Testis (tissue), 2 donors: ENCODE measurements at regions not wholly inside any gene's neighbourhood (a gene's known extent, or its start where the extent isn't known, plus 50 kb on each side); places are given as distances from the start of the nearest gene placed in this dataset.

Experiments used
- DNase-seq: peaks from one replicate; pipeline ENCODE4 v3.0.0-alpha.2; 2019
- H3K27ac ChIP-seq, 2 donors: fragments of 200-600 bp; sonication (generic); one replicate each; pipeline ENCODE4 v1.5.1; 2019
- H3K27me3 ChIP-seq: fragments of 200-600 bp; sonication (generic); one replicate; pipeline ENCODE4 v1.5.1; 2019
- H3K36me3 ChIP-seq: fragments of 200-600 bp; sonication (generic); one replicate; pipeline ENCODE4 v1.5.1; 2017; ENCODE audit warnings: low read depth; ENCODE audit errors: missing control alignments
- H3K4me1 ChIP-seq: fragments of 200-600 bp; sonication (generic); one replicate; pipeline ENCODE4 v1.5.1; 2019
- H3K4me3 ChIP-seq, 2 donors: fragments of 200-600 bp; sonication (generic); one replicate each; pipeline ENCODE4 v1.5.1; 2017 to 2019
- H3K9me3 ChIP-seq: fragments of 200-600 bp; sonication (generic); one replicate; pipeline ENCODE4 v1.5.1; 2017
- POLR2A ChIP-seq: fragments of 450-650 bp; IDR thresholded peaks from one replicate; pipeline ENCODE4 v1.6.1; 2017; ENCODE audit warnings: antibody characterized with exemption, mild to moderate bottlenecking, moderate library complexity
- WGBS, 2 donors: methylation state at CpG; one replicate each; pipeline ENCODE4 v1.1.5; 2018; 5-methylcytosine and 5-hydroxymethylcytosine counted together
- intact Hi-C: fragments of 100-400 bp; cut with DNase I; formaldehyde crosslinking; loops from one replicate; pipeline ENCODE4 v1.15.1; 2023; ENCODE audit warnings: low total_unique reads
- TF ChIP-seq, protein P1 (sequence below), 3 experiments: fragments of 450-650 bp in 2 of 3; fragments of 200-600 bp in 1 of 3; sonication (generic) in 1 of 3; IDR thresholded peaks; one replicate each; pipeline ENCODE4 v1.5.1; 2016 to 2019; ENCODE audit warnings: antibody characterized with exemption in 3 of 3, mild to moderate bottlenecking in 2 of 3, moderate library complexity in 1 of 3

DNA sequence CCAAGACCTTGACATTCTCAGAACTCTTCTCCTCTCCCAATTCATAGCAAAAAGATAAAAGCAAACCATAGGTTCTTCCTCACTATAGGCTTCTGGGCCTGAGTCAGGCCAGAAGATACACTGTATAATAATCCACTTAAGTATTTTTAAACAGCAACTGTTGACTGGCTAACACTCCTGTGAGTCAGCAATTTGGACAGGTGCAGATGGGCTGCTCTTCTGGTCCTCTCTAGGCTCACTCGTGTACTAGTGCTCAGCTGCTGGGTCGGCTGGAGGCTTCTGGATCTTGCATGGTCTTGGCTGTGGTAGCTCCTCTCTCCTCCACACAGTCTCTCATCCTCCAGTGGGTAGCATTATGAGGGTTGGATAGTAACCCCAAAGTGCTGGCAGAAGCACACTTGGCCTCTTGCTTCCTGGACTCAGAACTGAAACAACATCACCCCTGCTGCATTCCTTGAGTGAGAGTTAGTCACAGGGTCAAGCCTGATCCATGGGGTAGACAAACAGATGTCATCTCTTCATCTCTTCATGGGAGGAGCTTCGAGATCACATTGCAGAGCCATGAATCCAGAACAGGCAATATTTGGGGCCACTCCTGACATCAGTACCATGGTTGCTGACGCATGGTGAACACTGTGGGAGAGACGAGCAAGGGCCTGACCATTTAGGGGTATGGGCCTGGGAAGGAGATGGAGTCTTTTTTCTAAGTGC is 86.9 kb downstream of the C6orf118 start:
- TF ChIP-seq, protein P1, sequence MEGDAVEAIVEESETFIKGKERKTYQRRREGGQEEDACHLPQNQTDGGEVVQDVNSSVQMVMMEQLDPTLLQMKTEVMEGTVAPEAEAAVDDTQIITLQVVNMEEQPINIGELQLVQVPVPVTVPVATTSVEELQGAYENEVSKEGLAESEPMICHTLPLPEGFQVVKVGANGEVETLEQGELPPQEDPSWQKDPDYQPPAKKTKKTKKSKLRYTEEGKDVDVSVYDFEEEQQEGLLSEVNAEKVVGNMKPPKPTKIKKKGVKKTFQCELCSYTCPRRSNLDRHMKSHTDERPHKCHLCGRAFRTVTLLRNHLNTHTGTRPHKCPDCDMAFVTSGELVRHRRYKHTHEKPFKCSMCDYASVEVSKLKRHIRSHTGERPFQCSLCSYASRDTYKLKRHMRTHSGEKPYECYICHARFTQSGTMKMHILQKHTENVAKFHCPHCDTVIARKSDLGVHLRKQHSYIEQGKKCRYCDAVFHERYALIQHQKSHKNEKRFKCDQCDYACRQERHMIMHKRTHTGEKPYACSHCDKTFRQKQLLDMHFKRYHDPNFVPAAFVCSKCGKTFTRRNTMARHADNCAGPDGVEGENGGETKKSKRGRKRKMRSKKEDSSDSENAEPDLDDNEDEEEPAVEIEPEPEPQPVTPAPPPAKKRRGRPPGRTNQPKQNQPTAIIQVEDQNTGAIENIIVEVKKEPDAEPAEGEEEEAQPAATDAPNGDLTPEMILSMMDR (IDR thresholded peaks at IDR 0.05) = no peak
- TF ChIP-seq POLR2A = no peak
- no peak overlapping the region for H3K27ac ChIP-seq
- DNase-seq = no peak
- 84 to 92% methylated on average over 5 of the region's 5 CpGs for WGBS, 2 donors
- no peak overlapping the region for H3K4me3 ChIP-seq
- intact Hi-C loops = no loop called here
- H3K27me3 ChIP-seq = no peaks in the 10 kb centered on the region
- H3K36me3 ChIP-seq = no peaks in the 10 kb centered on the region
- no peaks in the 10 kb centered on the region for H3K4me1 ChIP-seq
- no peaks in the 10 kb centered on the region for H3K9me3 ChIP-seq

DNA sequence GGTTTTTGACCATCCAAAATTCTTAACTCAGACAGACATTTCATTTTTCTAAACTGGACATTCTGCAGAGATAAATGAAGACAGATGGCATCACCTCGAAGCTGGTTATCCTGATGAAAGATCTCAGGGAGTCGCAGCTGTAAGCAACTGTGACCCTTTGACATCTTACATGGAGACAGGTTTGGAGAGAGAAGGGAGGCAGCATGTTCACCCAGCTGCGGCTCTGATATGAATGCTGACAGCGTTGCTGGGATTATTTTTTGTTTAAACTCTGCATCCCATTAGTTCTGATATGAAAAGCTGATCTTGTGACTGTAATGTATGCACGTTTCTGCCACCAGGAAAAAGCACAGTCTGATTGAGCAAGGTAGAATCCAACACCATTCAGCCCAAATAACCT is 89.4 kb downstream of the C6orf118 start:
- intact Hi-C loops = no loop called here
- Histone ChIP-seq H3K27me3 (no peaks in the 10 kb centered on the region), H3K4me3 (no peak overlapping the region), H3K36me3 (no peaks in the 10 kb centered on the region), H3K27ac (no peak overlapping the region), H3K9me3 (no peaks in the 10 kb centered on the region), H3K4me1 (no peaks in the 10 kb centered on the region)
- WGBS, 2 donors = 30 to 44% methylated on average over 5 of the region's 5 CpGs
- TF ChIP-seq POLR2A = no peak
- TF ChIP-seq, protein P1 (IDR thresholded peaks at IDR 0.05) = no peak
- no peak for DNase-seq

DNA sequence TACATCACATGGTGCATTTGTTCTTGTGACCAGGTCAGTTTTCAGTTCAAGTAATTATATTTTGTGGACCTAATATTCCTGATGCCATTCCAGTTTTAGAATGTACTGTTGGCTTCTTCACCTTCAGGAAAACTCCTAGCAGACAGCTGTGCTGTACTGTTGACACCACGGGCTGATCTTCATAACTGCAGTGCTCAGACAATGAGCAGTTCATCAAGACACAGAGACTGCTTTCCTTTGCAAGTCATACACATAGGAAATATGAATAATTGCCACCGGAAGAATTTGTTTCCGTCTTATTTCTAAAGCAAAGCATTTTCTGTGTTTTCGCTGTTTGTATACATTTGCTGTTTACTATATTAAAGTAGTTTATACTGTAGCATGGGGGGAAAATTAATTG is 89.8 kb downstream of the C6orf118 start:
- DNase-seq = no peak
- no peak overlapping the region for H3K4me3 ChIP-seq
- TF ChIP-seq POLR2A = no peak
- TF ChIP-seq, protein P1 (IDR thresholded peaks at IDR 0.05) = no peak
- WGBS, 2 donors = 53 to 64% methylated on average over 4 of the region's 4 CpGs
- H3K27ac ChIP-seq = no peak overlapping the region
- intact Hi-C loops = no loop called here
- H3K36me3 ChIP-seq = no peaks in the 10 kb centered on the region
- H3K4me1 ChIP-seq = no peaks in the 10 kb centered on the region
- no peaks in the 10 kb centered on the region for H3K9me3 ChIP-seq
- no peaks in the 10 kb centered on the region for H3K27me3 ChIP-seq

DNA sequence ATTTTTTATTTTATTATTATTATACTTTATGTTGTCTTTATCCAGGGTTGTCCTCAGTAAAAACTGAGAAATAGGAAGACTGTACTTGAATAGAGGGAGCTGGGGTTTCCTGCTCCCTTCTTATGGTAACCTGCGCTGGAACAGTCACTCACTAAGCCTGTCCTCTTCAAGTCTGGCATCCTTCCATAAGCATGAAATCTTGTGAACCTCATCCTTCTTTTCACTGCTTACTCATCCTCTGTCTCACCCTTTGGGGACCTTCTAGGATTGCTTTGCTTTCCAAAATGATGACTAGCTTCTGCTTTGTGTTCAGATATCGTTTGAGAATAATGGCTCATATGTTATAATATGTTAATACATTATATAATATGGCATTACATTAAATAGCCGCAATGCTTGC is 90.6 kb downstream of the C6orf118 start:
- Histone ChIP-seq H3K4me1 (no peaks in the 10 kb centered on the region), H3K36me3 (no peaks in the 10 kb centered on the region), H3K27ac (no peak overlapping the region), H3K4me3 (no peak overlapping the region), H3K27me3 (no peaks in the 10 kb centered on the region), H3K9me3 (no peaks in the 10 kb centered on the region)
- intact Hi-C loops = no loop called here
- DNase-seq = no peak
- WGBS, 2 donors = 60 to 67% methylated on average over 3 of the region's 3 CpGs
- TF ChIP-seq, protein P1 (IDR thresholded peaks at IDR 0.05) = no peak
- TF ChIP-seq POLR2A = no peak

DNA sequence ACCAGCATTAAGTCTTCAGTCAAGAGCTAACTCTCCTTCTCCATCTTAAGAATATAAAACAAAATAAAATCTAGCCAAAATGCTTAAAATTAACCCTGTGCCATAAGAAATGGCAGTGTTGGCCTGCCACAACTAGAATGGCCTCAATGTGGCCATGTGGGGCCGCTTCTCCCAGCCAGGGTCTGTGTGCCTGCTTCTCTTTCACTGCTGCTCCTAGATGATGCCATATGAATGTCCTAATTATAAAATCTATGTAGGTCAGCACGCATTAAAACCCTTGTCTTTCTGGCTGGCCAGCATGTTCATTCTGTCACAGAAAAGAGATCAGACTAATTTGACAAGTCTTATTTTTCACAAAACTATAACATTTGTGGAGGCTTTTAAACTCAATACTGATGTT is 102.6 kb downstream of the C6orf118 start:
- intact Hi-C loops = no loop called here
- 84 to 95% methylated on average over 2 of the region's 2 CpGs for WGBS, 2 donors
- no peak for DNase-seq
- TF ChIP-seq, protein P1 (IDR thresholded peaks at IDR 0.05) = no peak
- no peak for TF ChIP-seq POLR2A
- H3K27ac ChIP-seq = no peak overlapping the region
- no peaks in the 10 kb centered on the region for H3K27me3 ChIP-seq
- no peaks in the 10 kb centered on the region for H3K9me3 ChIP-seq
- H3K4me1 ChIP-seq = no peaks in the 10 kb centered on the region
- no peak overlapping the region for H3K4me3 ChIP-seq
- no peaks in the 10 kb centered on the region for H3K36me3 ChIP-seq
